HepG2 (cell line): ENCODE measurements at regions not wholly inside any gene's neighbourhood (a gene's known extent, or its start where the extent isn't known, plus 50 kb on each side); places are given as distances from the start of the nearest gene placed in this dataset.

Experiments
- ATF7 ChIP-seq, 2 experiments: fragments of 450-650 bp in 1 of 2; sonication (generic) in 1 of 2; formaldehyde crosslinking in 1 of 2; IDR thresholded peaks; 2 replicates each; pipeline versions ENCODE4 v1.4.0 to v1.6.1; 2016 to 2020; ENCODE audit warnings: antibody characterized with exemption in 1 of 2, mild to moderate bottlenecking in 1 of 2, missing genetic modification reagents in 1 of 2
- HDAC1 ChIP-seq: sonication (generic); formaldehyde crosslinking; IDR thresholded peaks from 2 replicates; pipeline ENCODE4 v1.5.1; 2020; ENCODE audit warnings: mild to moderate bottlenecking, missing genetic modification reagents
- HMG20A ChIP-seq: IDR thresholded peaks from 2 replicates; pipeline ENCODE4 v1.6.1; 2016; ENCODE audit warnings: borderline replicate concordance
- KDM1A ChIP-seq: IDR thresholded peaks from 2 replicates; pipeline ENCODE4 v1.6.1; 2016; ENCODE audit warnings: missing compliant biosample characterization
- MAZ ChIP-seq, 2 experiments: sonication (generic) in 1 of 2; formaldehyde crosslinking in 1 of 2; IDR thresholded peaks; 2 replicates each; pipeline versions ENCODE4 v1.5.0 to v1.6.1; 2012 to 2020; ENCODE audit warnings: low read depth in 2 of 2, mild to moderate bottlenecking in 2 of 2, borderline replicate concordance in 1 of 2, improper control_type of control experiment in 1 of 2, low read length in 1 of 2, missing genetic modification reagents in 1 of 2, moderate library complexity in 1 of 2
- MLLT10 ChIP-seq: sonication (generic); formaldehyde crosslinking; IDR thresholded peaks from 2 replicates; pipeline ENCODE4 v1.4.0; 2020; ENCODE audit warnings: missing genetic modification reagents
- RBFOX2 ChIP-seq: fragments of 200-400 bp; formaldehyde crosslinking; IDR thresholded peaks from 2 replicates; pipeline ENCODE4 v1.6.1; 2017; ENCODE audit warnings: low read depth, mild to moderate bottlenecking, low read length
- SAP130 ChIP-seq: IDR thresholded peaks from 2 replicates; pipeline ENCODE4 v1.6.1; 2016; ENCODE audit warnings: low read depth
- XBP1 ChIP-seq: sonication (generic); formaldehyde crosslinking; IDR thresholded peaks from 2 replicates; pipeline ENCODE4 v1.5.0; 2020; ENCODE audit warnings: missing genetic modification reagents
- ZIK1 ChIP-seq: sonication (generic); formaldehyde crosslinking; IDR thresholded peaks from 2 replicates; pipeline ENCODE4 v1.5.0; 2020; ENCODE audit warnings: mild to moderate bottlenecking, low read depth, missing genetic modification reagents, borderline replicate concordance
- ZNF232 ChIP-seq: sonication (generic); formaldehyde crosslinking; IDR thresholded peaks from 2 replicates; pipeline ENCODE4 v1.4.0; 2020; ENCODE audit warnings: missing genetic modification reagents, borderline replicate concordance
- ZNF33A ChIP-seq: sonication (generic); formaldehyde crosslinking; IDR thresholded peaks from 2 replicates; pipeline ENCODE4 v1.5.1; 2020; ENCODE audit warnings: missing genetic modification reagents, mild to moderate bottlenecking, moderate library complexity, borderline replicate concordance
- ZNF350 ChIP-seq: sonication (generic); formaldehyde crosslinking; IDR thresholded peaks from 2 replicates; pipeline ENCODE4 v1.4.0; 2020; ENCODE audit warnings: mild to moderate bottlenecking, low read depth, missing genetic modification reagents, borderline replicate concordance
- TF ChIP-seq, protein P1 (sequence below): sonication (generic); formaldehyde crosslinking; IDR thresholded peaks from 2 replicates; pipeline ENCODE4 v1.4.0; 2020; ENCODE audit warnings: missing genetic modification reagents, low read depth, mild to moderate bottlenecking, borderline replicate concordance
- TF ChIP-seq, protein P2 (sequence below): sonication (generic); formaldehyde crosslinking; IDR thresholded peaks from 2 replicates; pipeline ENCODE4 v1.4.0; 2020; ENCODE audit warnings: low read depth, mild to moderate bottlenecking, missing genetic modification reagents
- TF ChIP-seq, protein P3 (sequence below): sonication (generic); formaldehyde crosslinking; IDR thresholded peaks from 2 replicates; pipeline ENCODE4 v1.5.0; 2020; ENCODE audit warnings: mild to moderate bottlenecking, missing genetic modification reagents, borderline replicate concordance
- TF ChIP-seq, protein P4 (sequence below), 2 experiments: fragments of 450-650 bp in 1 of 2; sonication (generic) in 1 of 2; formaldehyde crosslinking; IDR thresholded peaks; 2 replicates each; pipeline versions ENCODE4 v1.5.0 to v1.8.0; 2020 to 2022; ENCODE audit warnings: mild to moderate bottlenecking in 1 of 2, missing genetic modification reagents in 1 of 2
- TF ChIP-seq, protein P5 (sequence below): sonication (generic); formaldehyde crosslinking; IDR thresholded peaks from 2 replicates; pipeline ENCODE4 v1.5.0; 2020; ENCODE audit warnings: missing genetic modification reagents
- TF ChIP-seq, protein P6 (sequence below): sonication (generic); formaldehyde crosslinking; IDR thresholded peaks from 2 replicates; pipeline ENCODE4 v1.4.0; 2020; ENCODE audit warnings: missing genetic modification reagents, borderline replicate concordance

DNA sequence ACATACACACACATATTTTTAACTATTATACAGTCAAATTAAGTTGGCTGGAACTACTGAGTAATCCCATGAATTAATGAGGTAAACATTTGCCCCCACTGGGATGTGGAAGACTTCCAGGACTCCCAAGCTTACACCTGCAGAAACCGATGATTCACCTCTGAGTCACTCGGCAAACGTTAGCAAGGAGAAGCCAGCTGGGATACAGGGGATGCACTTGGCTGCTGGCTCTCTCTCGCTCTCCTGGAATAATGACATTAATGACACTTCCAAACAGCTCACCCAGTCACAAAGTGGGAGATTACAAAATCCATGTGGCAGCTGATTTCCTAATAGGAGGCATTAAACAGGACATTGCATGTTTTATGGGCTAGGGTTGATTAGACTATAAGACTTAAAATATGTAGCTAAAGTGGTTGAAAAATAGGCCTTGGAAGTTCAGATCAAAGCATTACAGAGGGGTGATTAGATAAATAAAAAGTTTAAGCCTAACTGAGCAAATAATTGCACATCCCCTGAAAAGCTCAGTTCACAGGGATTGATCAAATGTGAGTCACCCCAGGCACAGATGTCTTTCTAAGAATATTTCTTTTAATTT is 500.9 kb downstream of the SOX2 start (continued):
- TF ChIP-seq, protein P1, sequence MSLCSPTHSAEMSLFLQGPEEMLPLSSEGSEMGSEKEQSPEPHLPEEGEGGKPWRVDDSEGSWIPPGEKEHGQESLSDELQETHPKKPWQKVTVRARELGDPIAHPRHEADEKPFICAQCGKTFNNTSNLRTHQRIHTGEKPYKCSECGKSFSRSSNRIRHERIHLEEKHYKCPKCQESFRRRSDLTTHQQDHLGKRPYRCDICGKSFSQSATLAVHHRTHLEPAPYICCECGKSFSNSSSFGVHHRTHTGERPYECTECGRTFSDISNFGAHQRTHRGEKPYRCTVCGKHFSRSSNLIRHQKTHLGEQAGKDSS (CRISPR knock-in tag) = no peak
- TF ChIP-seq MLLT10 (CRISPR knock-in tag) (no peak), ATF7 (IDR thresholded peaks at IDR 0.05) (peak; percentile 27; the same call in 1 of the 2 replicates), ATF7 (CRISPR knock-in tag; IDR thresholded peaks at IDR 0.05) (peak; percentile 61; the same call in 1 of the 2 replicates), ZNF33A (CRISPR knock-in tag) (no peak), SAP130 (CRISPR knock-in tag) (peak; percentile 46), HMG20A (CRISPR knock-in tag) (peak; percentile 81), HDAC1 (CRISPR knock-in tag) (peak; percentile 56; the same call in 1 of the 2 replicates), ZNF232 (CRISPR knock-in tag) (no peak), XBP1 (CRISPR knock-in tag) (no peak), MAZ (IDR thresholded peaks at IDR 0.05; ENCODE audit: borderline replicate concordance, low read depth, low read length) (no peak), MAZ (CRISPR knock-in tag; IDR thresholded peaks at IDR 0.05; ENCODE audit: low read depth) (no peak), ZNF350 (no peak), RBFOX2 (no peak), ZIK1 (CRISPR knock-in tag) (no peak), KDM1A (CRISPR knock-in tag) (0 out of 2 replicates have a peak, but pooled peaks have one; percentile 11)
- TF ChIP-seq, protein P2, sequence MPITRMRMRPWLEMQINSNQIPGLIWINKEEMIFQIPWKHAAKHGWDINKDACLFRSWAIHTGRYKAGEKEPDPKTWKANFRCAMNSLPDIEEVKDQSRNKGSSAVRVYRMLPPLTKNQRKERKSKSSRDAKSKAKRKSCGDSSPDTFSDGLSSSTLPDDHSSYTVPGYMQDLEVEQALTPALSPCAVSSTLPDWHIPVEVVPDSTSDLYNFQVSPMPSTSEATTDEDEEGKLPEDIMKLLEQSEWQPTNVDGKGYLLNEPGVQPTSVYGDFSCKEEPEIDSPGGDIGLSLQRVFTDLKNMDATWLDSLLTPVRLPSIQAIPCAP = no peak
- TF ChIP-seq, protein P3, sequence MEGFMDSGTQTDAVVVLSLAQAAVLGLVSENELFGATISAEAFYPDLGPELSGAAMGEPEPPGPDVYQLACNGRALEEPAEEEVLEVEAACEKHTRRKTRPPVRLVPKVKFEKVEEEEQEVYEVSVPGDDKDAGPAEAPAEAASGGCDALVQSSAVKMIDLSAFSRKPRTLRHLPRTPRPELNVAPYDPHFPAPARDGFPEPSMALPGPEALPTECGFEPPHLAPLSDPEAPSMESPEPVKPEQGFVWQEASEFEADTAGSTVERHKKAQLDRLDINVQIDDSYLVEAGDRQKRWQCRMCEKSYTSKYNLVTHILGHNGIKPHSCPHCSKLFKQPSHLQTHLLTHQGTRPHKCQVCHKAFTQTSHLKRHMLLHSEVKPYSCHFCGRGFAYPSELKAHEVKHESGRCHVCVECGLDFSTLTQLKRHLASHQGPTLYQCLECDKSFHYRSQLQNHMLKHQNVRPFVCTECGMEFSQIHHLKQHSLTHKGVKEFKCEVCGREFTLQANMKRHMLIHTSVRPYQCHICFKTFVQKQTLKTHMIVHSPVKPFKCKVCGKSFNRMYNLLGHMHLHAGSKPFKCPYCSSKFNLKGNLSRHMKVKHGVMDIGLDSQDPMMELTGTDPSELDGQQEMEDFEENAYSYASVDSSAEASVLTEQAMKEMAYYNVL (CRISPR knock-in tag) = no peak
- TF ChIP-seq, protein P4, sequence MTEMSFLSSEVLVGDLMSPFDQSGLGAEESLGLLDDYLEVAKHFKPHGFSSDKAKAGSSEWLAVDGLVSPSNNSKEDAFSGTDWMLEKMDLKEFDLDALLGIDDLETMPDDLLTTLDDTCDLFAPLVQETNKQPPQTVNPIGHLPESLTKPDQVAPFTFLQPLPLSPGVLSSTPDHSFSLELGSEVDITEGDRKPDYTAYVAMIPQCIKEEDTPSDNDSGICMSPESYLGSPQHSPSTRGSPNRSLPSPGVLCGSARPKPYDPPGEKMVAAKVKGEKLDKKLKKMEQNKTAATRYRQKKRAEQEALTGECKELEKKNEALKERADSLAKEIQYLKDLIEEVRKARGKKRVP (CRISPR knock-in tag; IDR thresholded peaks at IDR 0.05) = peak in 1 of 2 experiments; percentile 57; a peak in 2 of 4 replicates
- TF ChIP-seq, protein P5, sequence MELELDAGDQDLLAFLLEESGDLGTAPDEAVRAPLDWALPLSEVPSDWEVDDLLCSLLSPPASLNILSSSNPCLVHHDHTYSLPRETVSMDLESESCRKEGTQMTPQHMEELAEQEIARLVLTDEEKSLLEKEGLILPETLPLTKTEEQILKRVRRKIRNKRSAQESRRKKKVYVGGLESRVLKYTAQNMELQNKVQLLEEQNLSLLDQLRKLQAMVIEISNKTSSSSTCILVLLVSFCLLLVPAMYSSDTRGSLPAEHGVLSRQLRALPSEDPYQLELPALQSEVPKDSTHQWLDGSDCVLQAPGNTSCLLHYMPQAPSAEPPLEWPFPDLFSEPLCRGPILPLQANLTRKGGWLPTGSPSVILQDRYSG (CRISPR knock-in tag) = no peak
- TF ChIP-seq, protein P6, sequence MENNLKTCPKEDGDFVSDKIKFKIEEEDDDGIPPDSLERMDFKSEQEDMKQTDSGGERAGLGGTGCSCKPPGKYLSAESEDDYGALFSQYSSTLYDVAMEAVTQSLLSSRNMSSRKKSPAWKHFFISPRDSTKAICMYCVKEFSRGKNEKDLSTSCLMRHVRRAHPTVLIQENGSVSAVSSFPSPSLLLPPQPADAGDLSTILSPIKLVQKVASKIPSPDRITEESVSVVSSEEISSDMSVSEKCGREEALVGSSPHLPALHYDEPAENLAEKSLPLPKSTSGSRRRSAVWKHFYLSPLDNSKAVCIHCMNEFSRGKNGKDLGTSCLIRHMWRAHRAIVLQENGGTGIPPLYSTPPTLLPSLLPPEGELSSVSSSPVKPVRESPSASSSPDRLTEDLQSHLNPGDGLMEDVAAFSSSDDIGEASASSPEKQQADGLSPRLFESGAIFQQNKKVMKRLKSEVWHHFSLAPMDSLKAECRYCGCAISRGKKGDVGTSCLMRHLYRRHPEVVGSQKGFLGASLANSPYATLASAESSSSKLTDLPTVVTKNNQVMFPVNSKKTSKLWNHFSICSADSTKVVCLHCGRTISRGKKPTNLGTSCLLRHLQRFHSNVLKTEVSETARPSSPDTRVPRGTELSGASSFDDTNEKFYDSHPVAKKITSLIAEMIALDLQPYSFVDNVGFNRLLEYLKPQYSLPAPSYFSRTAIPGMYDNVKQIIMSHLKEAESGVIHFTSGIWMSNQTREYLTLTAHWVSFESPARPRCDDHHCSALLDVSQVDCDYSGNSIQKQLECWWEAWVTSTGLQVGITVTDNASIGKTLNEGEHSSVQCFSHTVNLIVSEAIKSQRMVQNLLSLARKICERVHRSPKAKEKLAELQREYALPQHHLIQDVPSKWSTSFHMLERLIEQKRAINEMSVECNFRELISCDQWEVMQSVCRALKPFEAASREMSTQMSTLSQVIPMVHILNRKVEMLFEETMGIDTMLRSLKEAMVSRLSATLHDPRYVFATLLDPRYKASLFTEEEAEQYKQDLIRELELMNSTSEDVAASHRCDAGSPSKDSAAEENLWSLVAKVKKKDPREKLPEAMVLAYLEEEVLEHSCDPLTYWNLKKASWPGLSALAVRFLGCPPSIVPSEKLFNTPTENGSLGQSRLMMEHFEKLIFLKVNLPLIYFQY (CRISPR knock-in tag) = no peak
